ENCODE measurements at regions not wholly inside any gene's neighbourhood (a gene's known extent, or its start where the extent isn't known, plus 50 kb on each side); places are given as distances from the start of the nearest gene placed in this dataset.
"Not testable (repeated sequence)": the region's sequence is repeated elsewhere in the genome, so short reads cannot be mapped to it uniquely, and the experiment has no call there.

GRCh38 chr21:13874001-13874400 is 264.4 kb downstream of the POTED start:
- H3F3A ChIP-seq (ENCODE audit: control insufficient read depth, insufficient read depth); H3K9me3 ChIP-seq (ENCODE audit: control insufficient read depth, insufficient read depth, low read length); H3K4me2 ChIP-seq (ENCODE audit: low read length); H3K9me2 ChIP-seq (replicated peaks; ENCODE audit: control insufficient read depth, low read length); H4K20me1 ChIP-seq (ENCODE audit: control insufficient read depth, insufficient read depth, low read depth, low read length); H3K79me2 ChIP-seq (ENCODE audit: control insufficient read depth, low read length); H3K27me3 ChIP-seq (ENCODE audit: control insufficient read depth, low read length); H3K4me1 ChIP-seq (ENCODE audit: control insufficient read depth, low read length); H3K36me3 ChIP-seq (ENCODE audit: control insufficient read depth, low read length); H3K27ac ChIP-seq (ENCODE audit: low read depth, low read length); H3K4me3 ChIP-seq (ENCODE audit: low read length): not testable (repeated sequence)

GRCh38 chr21:13854638-13855037 is 245.1 kb downstream of the POTED start:
- no peaks in the 10 kb centered on the region for H3K9me2 ChIP-seq (replicated peaks; ENCODE audit: control insufficient read depth, low read length)

GRCh38 chr21:13850808-13851207 is 241.2 kb downstream of the POTED start:
- not testable (repeated sequence) for H3K27ac ChIP-seq (ENCODE audit: low read depth, low read length); H3K9me2 ChIP-seq (replicated peaks; ENCODE audit: control insufficient read depth, low read length); H3K4me2 ChIP-seq (ENCODE audit: low read length); H3F3A ChIP-seq (ENCODE audit: control insufficient read depth, insufficient read depth); H3K4me3 ChIP-seq (ENCODE audit: low read length); H3K27me3 ChIP-seq (ENCODE audit: control insufficient read depth, low read length); H3K36me3 ChIP-seq (ENCODE audit: control insufficient read depth, low read length); H3K4me1 ChIP-seq (ENCODE audit: control insufficient read depth, low read length); H3K79me2 ChIP-seq (ENCODE audit: control insufficient read depth, low read length); H3K9me3 ChIP-seq (ENCODE audit: control insufficient read depth, insufficient read depth, low read length); H4K20me1 ChIP-seq (ENCODE audit: control insufficient read depth, insufficient read depth, low read depth, low read length)

More at GRCh38 chr21:13854638-13855037, 245.1 kb downstream of the POTED start:
- no peak overlapping the region for H3K27ac ChIP-seq (ENCODE audit: low read depth, low read length)
- no peaks in the 10 kb centered on the region for H4K20me1 ChIP-seq (ENCODE audit: control insufficient read depth, insufficient read depth, low read depth, low read length)
- no peaks in the 10 kb centered on the region for H3K27me3 ChIP-seq (ENCODE audit: control insufficient read depth, low read length)
- no peak for TF ChIP-seq EZH2phosphoT487 (IDR thresholded peaks at IDR 0.05; ENCODE audit: borderline replicate concordance, low read length)
- TF ChIP-seq CTCF (IDR thresholded peaks at IDR 0.05; ENCODE audit: low read depth, low read length, poor library complexity, severe bottlenecking) = no peak
- H3K36me3 ChIP-seq (ENCODE audit: control insufficient read depth, low read length) = no peaks in the 10 kb centered on the region
- H3K4me1 ChIP-seq (ENCODE audit: control insufficient read depth, low read length) = no peaks in the 10 kb centered on the region
- no peak overlapping the region for H3K4me2 ChIP-seq (ENCODE audit: low read length)
- H3K9me3 ChIP-seq (ENCODE audit: control insufficient read depth, insufficient read depth, low read length) = no peaks in the 10 kb centered on the region
- H3K4me3 ChIP-seq (ENCODE audit: low read length) = no peak overlapping the region
- no peaks in the 10 kb centered on the region for H3F3A ChIP-seq (ENCODE audit: control insufficient read depth, insufficient read depth)
- no peaks in the 10 kb centered on the region for H3K79me2 ChIP-seq (ENCODE audit: control insufficient read depth, low read length)

- not testable (repeated sequence) for H3K27me3 ChIP-seq (ENCODE audit: control insufficient read depth, low read length); H3K4me1 ChIP-seq (ENCODE audit: control insufficient read depth, low read length); H3K27ac ChIP-seq (ENCODE audit: low read depth, low read length); H3K9me3 ChIP-seq (ENCODE audit: control insufficient read depth, insufficient read depth, low read length); H3K4me3 ChIP-seq (ENCODE audit: low read length); H3K79me2 ChIP-seq (ENCODE audit: control insufficient read depth, low read length); H3K4me2 ChIP-seq (ENCODE audit: low read length); H4K20me1 ChIP-seq (ENCODE audit: control insufficient read depth, insufficient read depth, low read depth, low read length); H3F3A ChIP-seq (ENCODE audit: control insufficient read depth, insufficient read depth); H3K9me2 ChIP-seq (replicated peaks; ENCODE audit: control insufficient read depth, low read length); H3K36me3 ChIP-seq (ENCODE audit: control insufficient read depth, low read length)
Observed at GRCh38 chr21:13849489-13849888, 239.9 kb downstream of the POTED start.

GRCh38 chr21:13846718-13847117 is 237.1 kb downstream of the POTED start:
- H3K9me2 ChIP-seq (replicated peaks; ENCODE audit: control insufficient read depth, low read length); H3K4me3 ChIP-seq (ENCODE audit: low read length); H3K9me3 ChIP-seq (ENCODE audit: control insufficient read depth, insufficient read depth, low read length); H4K20me1 ChIP-seq (ENCODE audit: control insufficient read depth, insufficient read depth, low read depth, low read length); H3K27ac ChIP-seq (ENCODE audit: low read depth, low read length); H3K27me3 ChIP-seq (ENCODE audit: control insufficient read depth, low read length); H3K4me2 ChIP-seq (ENCODE audit: low read length); H3K79me2 ChIP-seq (ENCODE audit: control insufficient read depth, low read length); H3K36me3 ChIP-seq (ENCODE audit: control insufficient read depth, low read length); H3K4me1 ChIP-seq (ENCODE audit: control insufficient read depth, low read length); H3F3A ChIP-seq (ENCODE audit: control insufficient read depth, insufficient read depth): not testable (repeated sequence)

- H3K27ac ChIP-seq (ENCODE audit: low read depth, low read length); H3K36me3 ChIP-seq (ENCODE audit: control insufficient read depth, low read length); H3K9me2 ChIP-seq (replicated peaks; ENCODE audit: control insufficient read depth, low read length); H3K4me1 ChIP-seq (ENCODE audit: control insufficient read depth, low read length); H3K4me2 ChIP-seq (ENCODE audit: low read length); H3K9me3 ChIP-seq (ENCODE audit: control insufficient read depth, insufficient read depth, low read length); H3K27me3 ChIP-seq (ENCODE audit: control insufficient read depth, low read length); H3K4me3 ChIP-seq (ENCODE audit: low read length); H3F3A ChIP-seq (ENCODE audit: control insufficient read depth, insufficient read depth); H3K79me2 ChIP-seq (ENCODE audit: control insufficient read depth, low read length); H4K20me1 ChIP-seq (ENCODE audit: control insufficient read depth, insufficient read depth, low read depth, low read length): not testable (repeated sequence)
Observed at GRCh38 chr21:13844574-13844973, 235.0 kb downstream of the POTED start.

- not testable (repeated sequence) for H3K27me3 ChIP-seq (ENCODE audit: control insufficient read depth, low read length); H4K20me1 ChIP-seq (ENCODE audit: control insufficient read depth, insufficient read depth, low read depth, low read length); H3K4me3 ChIP-seq (ENCODE audit: low read length); H3F3A ChIP-seq (ENCODE audit: control insufficient read depth, insufficient read depth); H3K4me2 ChIP-seq (ENCODE audit: low read length); H3K27ac ChIP-seq (ENCODE audit: low read depth, low read length); H3K9me2 ChIP-seq (replicated peaks; ENCODE audit: control insufficient read depth, low read length); H3K4me1 ChIP-seq (ENCODE audit: control insufficient read depth, low read length); H3K9me3 ChIP-seq (ENCODE audit: control insufficient read depth, insufficient read depth, low read length); H3K79me2 ChIP-seq (ENCODE audit: control insufficient read depth, low read length); H3K36me3 ChIP-seq (ENCODE audit: control insufficient read depth, low read length)
Observed at GRCh38 chr21:13843081-13843480, 233.5 kb downstream of the POTED start.

- H3K4me1 ChIP-seq (ENCODE audit: control insufficient read depth, low read length); H3F3A ChIP-seq (ENCODE audit: control insufficient read depth, insufficient read depth); H3K27ac ChIP-seq (ENCODE audit: low read depth, low read length); H3K79me2 ChIP-seq (ENCODE audit: control insufficient read depth, low read length); H3K9me3 ChIP-seq (ENCODE audit: control insufficient read depth, insufficient read depth, low read length); H4K20me1 ChIP-seq (ENCODE audit: control insufficient read depth, insufficient read depth, low read depth, low read length); H3K4me2 ChIP-seq (ENCODE audit: low read length); H3K36me3 ChIP-seq (ENCODE audit: control insufficient read depth, low read length); H3K4me3 ChIP-seq (ENCODE audit: low read length); H3K9me2 ChIP-seq (replicated peaks; ENCODE audit: control insufficient read depth, low read length); H3K27me3 ChIP-seq (ENCODE audit: control insufficient read depth, low read length): not testable (repeated sequence)
Observed at GRCh38 chr21:13827666-13828065, 218.1 kb downstream of the POTED start.
